ENCODE measurements at regions not wholly inside any gene's neighbourhood (a gene's known extent, or its start where the extent isn't known, plus 50 kb on each side); places are given as distances from the start of the nearest gene placed in this dataset.
"Not testable (repeated sequence)": the region's sequence is repeated elsewhere in the genome, so short reads cannot be mapped to it uniquely, and the experiment has no call there.

- DNase-seq, result no peak
These were observed 328.8 kb downstream of the ZNF674 start for GRCh38 chrX:46216406-46216805.

- no peak for DNase-seq
These were observed 334.1 kb downstream of the ZNF674 start for GRCh38 chrX:46211079-46211478.

GRCh38 chrX:46209768-46210167 is 335.5 kb downstream of the ZNF674 start:
- DNase-seq, result no peak

GRCh38 chrX:46209037-46209436 is 336.2 kb downstream of the ZNF674 start:
- DNase-seq, result no peak

- DNase-seq, result no peak
These were observed 336.9 kb downstream of the ZNF674 start for GRCh38 chrX:46208225-46208854.

- no peak for DNase-seq
These were observed 340.3 kb downstream of the ZNF674 start for GRCh38 chrX:46204721-46205422.

GRCh38 chrX:46202733-46203514 is 342.3 kb downstream of the ZNF674 start:
- no peak for DNase-seq

GRCh38 chrX:46200413-46200812 is 344.8 kb downstream of the ZNF674 start:
- no peak for DNase-seq

- DNase-seq, result no peak
These were observed 346.4 kb downstream of the ZNF674 start for GRCh38 chrX:46198858-46199257.

- DNase-seq, result not testable (repeated sequence)
These were observed 358.5 kb downstream of the ZNF674 start for GRCh38 chrX:46186811-46187106.

- no peak for DNase-seq
These were observed 359.1 kb downstream of the ZNF674 start for GRCh38 chrX:46185923-46186810.

GRCh38 chrX:46184749-46185148 is 360.5 kb downstream of the ZNF674 start:
- DNase-seq, result no peak

- no peak for DNase-seq
These were observed 364.9 kb downstream of the ZNF674 start for GRCh38 chrX:46180258-46180687.

GRCh38 chrX:46179748-46180147 is 365.5 kb downstream of the ZNF674 start:
- peak; percentile 77 for DNase-seq

- DNase-seq, result no peak
These were observed 366.5 kb downstream of the ZNF674 start for GRCh38 chrX:46178763-46179162.

GRCh38 chrX:46173159-46173558 is 372.1 kb downstream of the ZNF674 start:
- no peak for DNase-seq

- not testable (repeated sequence) for DNase-seq
These were observed 373.8 kb downstream of the ZNF674 start for GRCh38 chrX:46171457-46171856.

- DNase-seq, result no peak
These were observed 375.4 kb downstream of the ZNF674 start for GRCh38 chrX:46169808-46170207.

GRCh38 chrX:46168254-46168653 is 377.0 kb downstream of the ZNF674 start:
- no peak for DNase-seq

- DNase-seq, result no peak
These were observed 379.4 kb downstream of the ZNF674 start for GRCh38 chrX:46165866-46166265.

- no peak for DNase-seq
These were observed 379.8 kb downstream of the ZNF674 start for GRCh38 chrX:46165411-46165810.

- DNase-seq, result no peak
These were observed 392.5 kb downstream of the ZNF674 start for GRCh38 chrX:46152756-46153155.

GRCh38 chrX:46151332-46151731 is 393.9 kb downstream of the ZNF674 start:
- DNase-seq, result not testable (repeated sequence)

Data from NCI-H510A treated with DMSO at 0.1 percent for 48 hours (cell line).